H9 (cell line): ENCODE measurements at regions not wholly inside any gene's neighbourhood (a gene's known extent, or its start where the extent isn't known, plus 50 kb on each side); places are given as distances from the start of the nearest gene placed in this dataset.

ENCODE experiments used
- DNase-seq: peaks from one replicate; pipeline ENCODE4 v3.0.0-alpha.2; 2017
- H2AFZ ChIP-seq: one replicate; pipeline ENCODE4 v1.6.1; 2013; ENCODE audit warnings: mild to moderate bottlenecking, low read length, control low read depth, moderate library complexity
- H2AK5ac ChIP-seq: 2 replicates; pipeline ENCODE4 v1.6.1; 2013; ENCODE audit warnings: low read length, control low read depth, mixed read lengths; ENCODE audit not compliant: insufficient read length
- H2BK120ac ChIP-seq: one replicate; pipeline ENCODE4 v1.6.1; 2013; ENCODE audit warnings: low read depth, mild to moderate bottlenecking, low read length, control low read depth, inconsistent platforms; ENCODE audit not compliant: poor library complexity, severe bottlenecking
- H2BK12ac ChIP-seq: 2 replicates; pipeline ENCODE4 v1.6.1; 2013; ENCODE audit warnings: low read length, control low read depth, mixed read lengths, low read depth; ENCODE audit not compliant: insufficient read length
- H2BK15ac ChIP-seq: 2 replicates; pipeline ENCODE4 v1.6.1; 2013; ENCODE audit warnings: low read depth, low read length, control low read depth
- H2BK20ac ChIP-seq: one replicate; pipeline ENCODE4 v1.6.1; 2013; ENCODE audit warnings: low read depth, mild to moderate bottlenecking, low read length, control low read depth, inconsistent platforms; ENCODE audit not compliant: poor library complexity, severe bottlenecking
- H2BK5ac ChIP-seq: 2 replicates; pipeline ENCODE4 v1.6.1; 2013; ENCODE audit warnings: low read length, control low read depth, mixed read lengths; ENCODE audit not compliant: insufficient read length
- H3K14ac ChIP-seq: 2 replicates; pipeline ENCODE4 v1.6.1; 2013; ENCODE audit warnings: low read length, control low read depth; ENCODE audit not compliant: insufficient read depth
- H3K18ac ChIP-seq: 2 replicates; pipeline ENCODE4 v1.6.1; 2013; ENCODE audit warnings: low read depth, mild to moderate bottlenecking, mixed read lengths, low read length, control low read depth; ENCODE audit not compliant: insufficient read length
- H3K23ac ChIP-seq: 2 replicates; pipeline ENCODE4 v1.6.1; 2013; ENCODE audit warnings: low read length, control low read depth, mixed read lengths, low read depth; ENCODE audit not compliant: insufficient read length
- H3K23me2 ChIP-seq: 2 replicates; pipeline ENCODE4 v1.6.1; 2013; ENCODE audit warnings: low read depth, mild to moderate bottlenecking, mixed read lengths, low read length, control low read depth; ENCODE audit not compliant: insufficient read length, poor library complexity, severe bottlenecking
- H3K27ac ChIP-seq: 2 replicates; pipeline ENCODE4 v1.5.1; 2013; ENCODE audit warnings: low read length, control low read depth, mixed read lengths, low read depth; ENCODE audit not compliant: insufficient read length
- H3K27me3 ChIP-seq: 2 replicates; pipeline ENCODE4 v1.6.1; 2013; ENCODE audit warnings: low read length, control low read depth, inconsistent platforms; ENCODE audit not compliant: insufficient read depth
- H3K4ac ChIP-seq: 2 replicates; pipeline ENCODE4 v1.6.1; 2013; ENCODE audit warnings: low read depth, mild to moderate bottlenecking, control low read depth, inconsistent platforms, low read length, moderate library complexity
- H3K4me1 ChIP-seq: 2 replicates; pipeline ENCODE4 v1.6.1; 2013; ENCODE audit warnings: low read length, control low read depth, inconsistent platforms; ENCODE audit not compliant: insufficient read depth
- H3K4me2 ChIP-seq: 2 replicates; pipeline ENCODE4 v1.6.1; 2013; ENCODE audit warnings: low read length, control low read depth, mixed read lengths; ENCODE audit not compliant: insufficient read length, insufficient read depth
- H3K56ac ChIP-seq: 2 replicates; pipeline ENCODE4 v1.6.1; 2013; ENCODE audit warnings: low read depth, mild to moderate bottlenecking, mixed read lengths, low read length, control low read depth; ENCODE audit not compliant: insufficient read length
- H3K79me1 ChIP-seq: 2 replicates; pipeline ENCODE4 v1.6.1; 2013; ENCODE audit warnings: low read depth, mild to moderate bottlenecking, moderate library complexity, low read length, control low read depth, inconsistent platforms; ENCODE audit not compliant: insufficient read depth, poor library complexity, severe bottlenecking
- H3K79me2 ChIP-seq: 2 replicates; pipeline ENCODE4 v1.6.1; 2013; ENCODE audit warnings: low read length, control low read depth, inconsistent platforms; ENCODE audit not compliant: insufficient read depth
- H3K9ac ChIP-seq: 2 replicates; pipeline ENCODE4 v1.6.1; 2013; ENCODE audit warnings: low read length, control low read depth, mixed read lengths; ENCODE audit not compliant: insufficient read length; ENCODE audit errors: extremely low read depth
- H3K9me3 ChIP-seq: one replicate; pipeline ENCODE4 v1.6.1; 2013; ENCODE audit warnings: low read depth, low read length, inconsistent platforms; ENCODE audit not compliant: control insufficient read depth
- H3T11ph ChIP-seq: one replicate; pipeline ENCODE4 v1.6.1; 2013; ENCODE audit warnings: mild to moderate bottlenecking, low read length, control low read depth, inconsistent platforms
- H4K20me1 ChIP-seq: one replicate; pipeline ENCODE4 v1.6.1; 2013; ENCODE audit not compliant: control insufficient read depth, insufficient read length, insufficient read depth
- H4K5ac ChIP-seq: 2 replicates; pipeline ENCODE4 v1.6.1; 2013; ENCODE audit warnings: low read depth, mild to moderate bottlenecking, mixed read lengths, low read length, control low read depth; ENCODE audit not compliant: insufficient read length
- H4K8ac ChIP-seq: replicated peaks from 2 replicates; pipeline ENCODE4 v1.6.1; 2013; ENCODE audit warnings: low read length, control low read depth, mixed read lengths, low read depth; ENCODE audit not compliant: insufficient read length
- H4K91ac ChIP-seq: 2 replicates; pipeline ENCODE4 v1.6.1; 2013; ENCODE audit warnings: low read depth, mild to moderate bottlenecking, moderate library complexity, mixed read lengths, low read length, control low read depth; ENCODE audit not compliant: insufficient read length
- H3K27ac Mint-ChIP-seq, 3 experiments: 2 replicates in 2 of 3; 3 replicates in 1 of 3; pipeline ENCODE4 v1.8.0; 2020 to 2021; ENCODE audit warnings: mixed read lengths in 3 of 3, mild to moderate bottlenecking in 1 of 3, moderate library complexity in 1 of 3
- H3K27me3 Mint-ChIP-seq: 2 replicates; pipeline ENCODE4 v1.8.0; 2021; ENCODE audit warnings: low read depth, mild to moderate bottlenecking, moderate library complexity, mixed read lengths
- H3K36me3 Mint-ChIP-seq, 3 experiments: 2 replicates in 2 of 3; 3 replicates in 1 of 3; pipeline ENCODE4 v1.8.0; 2020 to 2021; ENCODE audit warnings: low read depth in 3 of 3, mixed read lengths in 3 of 3; ENCODE audit not compliant: insufficient read depth in 1 of 3
- H3K4me1 Mint-ChIP-seq, 2 experiments: 2 replicates each; pipeline ENCODE4 v1.8.0; 2020; ENCODE audit warnings: mixed read lengths in 2 of 2
- H3K4me3 Mint-ChIP-seq, 2 experiments: 2 replicates in 1 of 2; 3 replicates in 1 of 2; pipeline ENCODE4 v1.8.0; 2020 to 2021; ENCODE audit warnings: mild to moderate bottlenecking in 2 of 2, mixed read lengths in 2 of 2, moderate library complexity in 1 of 2
- H3K9me3 Mint-ChIP-seq, 2 experiments: 2 replicates in 1 of 2; 3 replicates in 1 of 2; pipeline ENCODE4 v1.8.0; 2020; ENCODE audit warnings: mild to moderate bottlenecking in 2 of 2, mixed read lengths in 2 of 2, moderate library complexity in 1 of 2
- WGBS: extraction: QIAGEN DNeasy Blood & Tissue Kit; methylation state at CpG from one replicate; pipeline ENCODE4 v1.1.7; 2013; ENCODE audit warnings: missing lambda C conversion rate, low lambda C conversion rate, mixed read lengths; ENCODE audit not compliant: insufficient read length; ENCODE audit errors: extremely low coverage; 5-methylcytosine and 5-hydroxymethylcytosine counted together
- TF ChIP-seq, protein P1 (sequence below): fragments of 200-600 bp; sonication (generic); conservative IDR thresholded peaks from 3 replicates; pipeline ENCODE4 v1.8.0; 2021; ENCODE audit warnings: antibody characterized with exemption, mild to moderate bottlenecking

- Histone ChIP-seq H3K18ac (no peak overlapping the region), H4K5ac (no peak overlapping the region), H3K27ac (no peak overlapping the region), H3K4ac (no peak overlapping the region), H2AK5ac (no peak overlapping the region), H4K8ac (no peak overlapping the region), H2BK120ac (no peak overlapping the region), H3K4me2 (no peak overlapping the region), H4K20me1 (no peaks in the 10 kb centered on the region), H3K9me3 (no peaks in the 10 kb centered on the region), H2BK5ac (no peak overlapping the region), H3K14ac (no peak overlapping the region), H3T11ph (no peak overlapping the region), H3K79me1 (no peaks in the 10 kb centered on the region), H3K9ac (no peak overlapping the region), H3K23ac (no peak overlapping the region), H3K23me2 (no peaks in the 10 kb centered on the region), H2BK20ac (no peak overlapping the region), H3K79me2 (no peaks in the 10 kb centered on the region), H2BK12ac (no peak overlapping the region), H4K91ac (no peak overlapping the region), H3K27me3 (no peaks in the 10 kb centered on the region), H2AFZ (no peak overlapping the region), H2BK15ac (no peak overlapping the region), H3K4me1 (no peaks in the 10 kb centered on the region), H3K56ac (no peak overlapping the region)
- Mint-ChIP-seq H3K36me3 (peaks cover 0 to 8% (median 2%) of the 10 kb centered on the region in 3 experiments; a peak in 5 of 7 replicates), H3K4me1 (peaks cover 0 to 2% of the 10 kb centered on the region in 2 experiments; a peak in 2 of 4 replicates), H3K27ac (no peak overlapping the region), H3K9me3 (peaks cover 9 to 15% of the 10 kb centered on the region in 2 experiments), H3K27me3 (no peaks in the 10 kb centered on the region; the same call in 1 of the 2 replicates), H3K4me3 (no peak overlapping the region)
- no peak for DNase-seq
- TF ChIP-seq, protein P1, sequence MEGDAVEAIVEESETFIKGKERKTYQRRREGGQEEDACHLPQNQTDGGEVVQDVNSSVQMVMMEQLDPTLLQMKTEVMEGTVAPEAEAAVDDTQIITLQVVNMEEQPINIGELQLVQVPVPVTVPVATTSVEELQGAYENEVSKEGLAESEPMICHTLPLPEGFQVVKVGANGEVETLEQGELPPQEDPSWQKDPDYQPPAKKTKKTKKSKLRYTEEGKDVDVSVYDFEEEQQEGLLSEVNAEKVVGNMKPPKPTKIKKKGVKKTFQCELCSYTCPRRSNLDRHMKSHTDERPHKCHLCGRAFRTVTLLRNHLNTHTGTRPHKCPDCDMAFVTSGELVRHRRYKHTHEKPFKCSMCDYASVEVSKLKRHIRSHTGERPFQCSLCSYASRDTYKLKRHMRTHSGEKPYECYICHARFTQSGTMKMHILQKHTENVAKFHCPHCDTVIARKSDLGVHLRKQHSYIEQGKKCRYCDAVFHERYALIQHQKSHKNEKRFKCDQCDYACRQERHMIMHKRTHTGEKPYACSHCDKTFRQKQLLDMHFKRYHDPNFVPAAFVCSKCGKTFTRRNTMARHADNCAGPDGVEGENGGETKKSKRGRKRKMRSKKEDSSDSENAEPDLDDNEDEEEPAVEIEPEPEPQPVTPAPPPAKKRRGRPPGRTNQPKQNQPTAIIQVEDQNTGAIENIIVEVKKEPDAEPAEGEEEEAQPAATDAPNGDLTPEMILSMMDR, result no peak
- WGBS, result no CpG with 5 or more reads among the region's 4 CpGs
Measured at GRCh38 chr7:54394834-54395233, 147.3 kb upstream of the VSTM2A start.
